NCI-H345 (cell line): ENCODE measurements at regions not wholly inside any gene's neighbourhood (a gene's known extent, or its start where the extent isn't known, plus 50 kb on each side); places are given as distances from the start of the nearest gene placed in this dataset.

Experiments used
- DNase-seq: peaks from one replicate; lab custom pipeline; 2025; lab: John Stamatoyannopoulos, UW

DNA sequence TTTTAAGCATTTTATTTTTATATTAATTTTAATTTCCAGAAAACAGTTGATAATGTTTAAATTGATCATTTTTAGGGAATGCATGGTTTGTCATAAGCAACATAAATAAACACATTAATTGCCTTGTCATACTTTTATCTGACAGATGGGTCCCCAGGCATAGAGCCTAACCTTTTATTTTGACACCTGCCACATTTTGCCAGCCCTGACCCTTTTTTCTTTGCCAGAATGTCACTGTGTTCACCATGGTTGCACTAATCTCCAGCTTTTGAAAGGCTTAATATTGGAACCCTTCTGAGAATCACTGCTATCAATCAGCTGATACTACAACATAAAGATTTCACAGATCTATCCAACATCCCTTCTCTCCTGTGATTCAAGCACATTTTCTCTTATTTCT, 56.0 kb upstream of the DPYD start:
- no peak for DNase-seq
